Upper lobe of left lung (tissue), 4 donors: ENCODE measurements at regions not wholly inside any gene's neighbourhood (a gene's known extent, or its start where the extent isn't known, plus 50 kb on each side); places are given as distances from the start of the nearest gene placed in this dataset.

Source experiments
- CTCF ChIP-seq, 6 experiments: fragments of 450-650 bp in 4 of 6; fragments of 200-600 bp in 2 of 6; sonication (generic) in 2 of 6; IDR thresholded peaks; one replicate each; pipeline ENCODE4 v1.5.1; 2016 to 2019; ENCODE audit warnings: antibody characterized with exemption in 6 of 6
- EP300 ChIP-seq, 4 donors: sonication (generic); formaldehyde crosslinking; IDR thresholded peaks; one replicate each; pipeline ENCODE4 v1.5.1; 2017; ENCODE audit warnings: antibody characterized with exemption in 4 of 4, control low read depth in 2 of 4
- POLR2A ChIP-seq, 4 donors: fragments of 450-650 bp; IDR thresholded peaks; one replicate each; pipeline ENCODE4 v1.5.1; 2016 to 2017; ENCODE audit warnings: antibody characterized with exemption in 4 of 4, mild to moderate bottlenecking in 2 of 4
- POLR2AphosphoS5 ChIP-seq, 2 donors: sonication (generic); formaldehyde crosslinking; IDR thresholded peaks; one replicate each; pipeline ENCODE4 v1.5.1; 2017; ENCODE audit warnings: antibody characterized with exemption in 2 of 2

DNA sequence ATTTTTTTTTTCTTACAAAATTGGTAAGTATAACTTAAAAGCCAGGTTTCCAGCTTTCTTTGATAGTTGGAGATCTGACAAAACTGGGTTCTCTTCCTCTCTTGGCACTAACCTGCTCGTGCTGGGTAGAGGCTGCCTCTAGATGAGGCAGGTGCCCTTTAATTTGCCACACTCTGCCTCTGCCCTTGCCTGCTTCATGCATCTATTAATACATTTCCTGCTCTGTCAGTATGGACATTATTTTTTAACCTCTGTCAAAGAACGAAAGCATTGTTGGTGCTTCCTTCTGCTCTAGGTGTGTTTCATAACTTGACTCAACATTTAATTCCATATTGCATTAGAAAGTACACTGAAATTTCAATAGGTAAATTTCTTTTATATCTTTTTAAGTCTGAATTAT, 490.7 kb upstream of the ZEB2 start:
- TF ChIP-seq CTCF (IDR thresholded peaks at IDR 0.05) (no peak), EP300 (IDR thresholded peaks at IDR 0.05) (no peak), POLR2AphosphoS5 (IDR thresholded peaks at IDR 0.05) (no peak), POLR2A (IDR thresholded peaks at IDR 0.05) (no peak)
